K562 (cell line): ENCODE measurements at regions not wholly inside any gene's neighbourhood (a gene's known extent, or its start where the extent isn't known, plus 50 kb on each side); places are given as distances from the start of the nearest gene placed in this dataset.

Experiments used
- CSDE1 ChIP-seq, 2 experiments: fragments of 450-650 bp; IDR thresholded peaks; 2 replicates each; pipeline ENCODE4 v1.6.1; 2016; ENCODE audit warnings: mild to moderate bottlenecking in 1 of 2
- CTBP1 ChIP-seq: fragments of 450-650 bp; IDR thresholded peaks from 2 replicates; pipeline ENCODE4 v1.6.1; 2016; ENCODE audit warnings: borderline replicate concordance
- ELF1 ChIP-seq: fragments of 200-800 bp; sonication (Bioruptor generic); IDR thresholded peaks from 2 replicates; pipeline ENCODE4 v1.6.1; 2016; ENCODE audit warnings: missing genetic modification characterization, missing compliant biosample characterization
- EP300 ChIP-seq: IDR thresholded peaks from 2 replicates; pipeline ENCODE4 v1.6.1; 2012; ENCODE audit warnings: low read length, improper control_type of control experiment
- EWSR1 ChIP-seq: fragments of 450-650 bp; IDR thresholded peaks from 2 replicates; pipeline ENCODE4 v1.6.1; 2018; ENCODE audit warnings: borderline replicate concordance, mild to moderate bottlenecking, low read depth, moderate library complexity; ENCODE audit not compliant: partially characterized antibody
- GATAD2B ChIP-seq: fragments of 450-650 bp; IDR thresholded peaks from 2 replicates; pipeline ENCODE4 v1.6.1; 2017; ENCODE audit warnings: mild to moderate bottlenecking, borderline replicate concordance
- KDM4B ChIP-seq, 2 experiments: fragments of 450-650 bp in 1 of 2; sonication (generic) in 1 of 2; IDR thresholded peaks; 2 replicates each; pipeline ENCODE4 v1.6.1; 2016 to 2017; ENCODE audit warnings: borderline replicate concordance in 2 of 2, antibody characterized with exemption in 1 of 2, low read depth in 1 of 2, mild to moderate bottlenecking in 1 of 2
- MBD2 ChIP-seq: sonication (generic); IDR thresholded peaks from 2 replicates; pipeline ENCODE4 v1.6.1; 2016; ENCODE audit warnings: low read depth, borderline replicate concordance
- RBM22 ChIP-seq: fragments of 200-400 bp; formaldehyde crosslinking; IDR thresholded peaks from 2 replicates; pipeline ENCODE4 v1.6.1; 2018; ENCODE audit warnings: low read length, low read depth; ENCODE audit not compliant: poor library complexity, severe bottlenecking
- SMARCA4 ChIP-seq: fragments of 450-650 bp; IDR thresholded peaks from 2 replicates; pipeline ENCODE4 v1.6.1; 2016
- ZNF133 ChIP-seq: fragments of 250-450 bp; sonication (Bioruptor Pico); IDR thresholded peaks from 2 replicates; pipeline ENCODE4 v1.4.0; 2020; ENCODE audit warnings: mild to moderate bottlenecking
- ZNF217 ChIP-seq: sonication (generic); formaldehyde crosslinking; IDR thresholded peaks from 2 replicates; pipeline ENCODE4 v1.8.0; 2022; ENCODE audit warnings: mild to moderate bottlenecking, missing genetic modification reagents
- ZNF3 ChIP-seq: fragments of 250-450 bp; sonication (Bioruptor Pico); IDR thresholded peaks from 2 replicates; pipeline ENCODE4 v1.5.0; 2021; ENCODE audit warnings: mild to moderate bottlenecking, moderate library complexity
- ZNF584 ChIP-seq: fragments of 200-800 bp; sonication (Bioruptor generic); IDR thresholded peaks from 2 replicates; pipeline ENCODE4 v1.6.1; 2016; ENCODE audit warnings: low read depth, mild to moderate bottlenecking, missing genetic modification characterization, missing compliant biosample characterization
- ZNF696 ChIP-seq: fragments of 250-450 bp; sonication (Bioruptor Pico); conservative IDR thresholded peaks from 2 replicates; pipeline ENCODE4 v1.4.0; 2020; ENCODE audit warnings: mild to moderate bottlenecking, moderate library complexity

- TF ChIP-seq GATAD2B (0 out of 2 replicates have a peak, but pooled peaks have one; percentile 42), RBM22 (no peak), EP300 (peak; percentile 56; the same call in 1 of the 2 replicates), CTBP1 (no peak), ZNF696 (CRISPR knock-in tag) (no peak), ZNF217 (CRISPR knock-in tag) (no peak), ZNF584 (CRISPR knock-in tag) (no peak), EWSR1 (no peak), KDM4B (IDR thresholded peaks at IDR 0.05; ENCODE audit: borderline replicate concordance in 2 of 2, low read depth in 1 of 2) (no peak), MBD2 (no peak), ZNF3 (CRISPR knock-in tag) (no peak), SMARCA4 (peak; percentile 39; the same call in 1 of the 2 replicates), CSDE1 (IDR thresholded peaks at IDR 0.05) (0 out of 4 replicates have a peak, but pooled peaks of 1 of the 2 experiments have one; percentile 29), ELF1 (tag) (no peak), ZNF133 (CRISPR knock-in tag) (no peak)
Measured at GRCh38 chr2:74078466-74078865, 69.2 kb downstream of the BOLA3 start (continued).
